OCI-LY3 (cell line): ENCODE measurements at regions not wholly inside any gene's neighbourhood (a gene's known extent, or its start where the extent isn't known, plus 50 kb on each side); places are given as distances from the start of the nearest gene placed in this dataset.

Experiments
- EZH2phosphoT487 ChIP-seq: fragments of 200-600 bp; shearing (Covaris generic); IDR thresholded peaks from 2 replicates; pipeline ENCODE4 v1.6.1; 2018; ENCODE audit warnings: antibody characterized with exemption, mixed run types, low read depth
- TF ChIP-seq, protein P1 (sequence below): fragments of 200-600, 300-600 bp; sonication (generic); IDR thresholded peaks from 2 replicates; pipeline ENCODE4 v1.5.1; 2014; ENCODE audit warnings: antibody characterized with exemption, low read length, low read depth

DNA sequence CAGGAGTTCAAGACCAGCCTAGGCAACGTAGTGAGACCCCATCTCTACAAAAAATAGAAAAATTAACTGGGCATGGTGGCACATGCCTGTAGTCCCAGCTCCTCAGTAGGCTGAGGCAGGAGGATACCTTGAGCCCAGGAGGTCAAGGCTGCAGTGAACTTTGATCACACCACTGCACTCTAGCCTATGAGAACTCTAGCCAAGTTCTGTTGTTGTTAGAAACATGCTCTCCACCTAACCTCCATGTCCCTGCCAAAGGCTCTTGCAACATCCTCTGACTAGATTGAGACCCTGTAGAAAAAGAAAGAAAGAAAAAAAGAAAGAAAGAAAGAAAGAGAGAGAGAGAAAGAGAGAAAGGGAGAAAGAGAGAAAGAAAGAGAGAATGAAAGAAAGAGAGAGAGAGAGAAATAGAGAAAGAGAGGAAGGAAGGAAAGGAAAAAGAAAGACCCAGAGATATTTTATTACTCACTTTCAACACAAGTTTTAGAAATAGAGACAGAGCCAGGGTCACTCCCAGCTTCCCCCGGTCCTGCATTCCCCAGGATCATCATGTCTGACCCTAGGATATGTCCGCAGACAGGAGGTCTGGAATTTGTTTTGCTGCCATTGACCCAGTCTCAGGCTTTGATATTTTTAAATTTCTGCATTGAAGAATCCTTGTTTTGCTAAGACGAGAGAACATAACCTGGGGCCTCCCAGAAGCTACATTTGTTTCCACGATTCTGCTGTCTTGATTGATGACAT lies 376.5 kb upstream of the CDH5 start:
- TF ChIP-seq, protein P1, sequence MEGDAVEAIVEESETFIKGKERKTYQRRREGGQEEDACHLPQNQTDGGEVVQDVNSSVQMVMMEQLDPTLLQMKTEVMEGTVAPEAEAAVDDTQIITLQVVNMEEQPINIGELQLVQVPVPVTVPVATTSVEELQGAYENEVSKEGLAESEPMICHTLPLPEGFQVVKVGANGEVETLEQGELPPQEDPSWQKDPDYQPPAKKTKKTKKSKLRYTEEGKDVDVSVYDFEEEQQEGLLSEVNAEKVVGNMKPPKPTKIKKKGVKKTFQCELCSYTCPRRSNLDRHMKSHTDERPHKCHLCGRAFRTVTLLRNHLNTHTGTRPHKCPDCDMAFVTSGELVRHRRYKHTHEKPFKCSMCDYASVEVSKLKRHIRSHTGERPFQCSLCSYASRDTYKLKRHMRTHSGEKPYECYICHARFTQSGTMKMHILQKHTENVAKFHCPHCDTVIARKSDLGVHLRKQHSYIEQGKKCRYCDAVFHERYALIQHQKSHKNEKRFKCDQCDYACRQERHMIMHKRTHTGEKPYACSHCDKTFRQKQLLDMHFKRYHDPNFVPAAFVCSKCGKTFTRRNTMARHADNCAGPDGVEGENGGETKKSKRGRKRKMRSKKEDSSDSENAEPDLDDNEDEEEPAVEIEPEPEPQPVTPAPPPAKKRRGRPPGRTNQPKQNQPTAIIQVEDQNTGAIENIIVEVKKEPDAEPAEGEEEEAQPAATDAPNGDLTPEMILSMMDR, result no peak
- no peak for TF ChIP-seq EZH2phosphoT487
